Coronary artery (tissue), 2 donors: ENCODE measurements at regions not wholly inside any gene's neighbourhood (a gene's known extent, or its start where the extent isn't known, plus 50 kb on each side); places are given as distances from the start of the nearest gene placed in this dataset.
"Not testable (repeated sequence)": the region's sequence is repeated elsewhere in the genome, so short reads cannot be mapped to it uniquely, and the experiment has no call there.

Experiments
- DNase-seq: peaks from one replicate; pipeline ENCODE4 v3.0.0-alpha.2; 2017; ENCODE audit warnings: low spot score
- H3K27ac ChIP-seq, 2 donors: fragments of 200-600 bp; sonication (generic); one replicate each; pipeline ENCODE4 v1.5.1; 2016 to 2019
- H3K4me3 ChIP-seq: fragments of 200-600 bp; sonication (generic); 2 replicates; pipeline ENCODE4 v1.5.1; 2016; ENCODE audit warnings: mild to moderate bottlenecking, moderate library complexity
- TF ChIP-seq, protein P1 (sequence below): fragments of 200-600 bp; sonication (generic); IDR thresholded peaks from one replicate; pipeline ENCODE4 v1.5.1; 2019; ENCODE audit warnings: antibody characterized with exemption

DNA sequence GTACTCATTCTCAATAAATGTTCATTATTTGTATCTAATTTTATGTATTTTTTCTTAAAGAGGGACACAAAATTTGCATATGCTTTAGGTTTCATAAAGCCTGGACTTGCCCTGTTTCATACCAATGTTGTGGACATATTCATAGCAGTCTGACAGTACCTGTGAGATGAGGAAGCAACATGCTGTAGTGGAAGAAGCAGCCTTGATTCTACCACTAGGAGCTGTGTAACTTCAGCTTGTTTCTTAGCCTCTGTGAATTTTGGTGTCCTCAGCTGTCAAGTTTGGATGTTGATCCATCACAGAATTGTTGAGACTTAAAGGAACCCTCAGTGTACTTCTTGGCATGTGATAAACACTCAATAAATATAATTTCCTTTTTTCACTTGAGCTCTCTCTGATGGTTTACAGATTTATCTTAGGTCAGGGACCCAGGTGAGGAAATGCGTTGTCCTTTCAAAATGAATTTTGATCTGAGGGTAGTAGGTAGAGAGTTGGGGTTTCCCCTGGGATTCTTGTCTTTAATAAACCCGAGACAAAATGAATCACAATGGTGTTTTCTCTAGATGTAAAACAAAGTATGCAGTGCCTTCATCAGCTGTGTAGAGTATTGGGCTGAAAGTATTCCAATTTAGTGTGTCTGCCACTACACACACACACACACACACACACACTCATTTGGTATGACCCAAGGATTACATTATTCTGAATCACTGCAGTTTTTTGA, 152.1 kb downstream of the KCNRG start:
- Histone ChIP-seq H3K4me3 (no peak overlapping the region), H3K27ac (no peak overlapping the region)
- TF ChIP-seq, protein P1, sequence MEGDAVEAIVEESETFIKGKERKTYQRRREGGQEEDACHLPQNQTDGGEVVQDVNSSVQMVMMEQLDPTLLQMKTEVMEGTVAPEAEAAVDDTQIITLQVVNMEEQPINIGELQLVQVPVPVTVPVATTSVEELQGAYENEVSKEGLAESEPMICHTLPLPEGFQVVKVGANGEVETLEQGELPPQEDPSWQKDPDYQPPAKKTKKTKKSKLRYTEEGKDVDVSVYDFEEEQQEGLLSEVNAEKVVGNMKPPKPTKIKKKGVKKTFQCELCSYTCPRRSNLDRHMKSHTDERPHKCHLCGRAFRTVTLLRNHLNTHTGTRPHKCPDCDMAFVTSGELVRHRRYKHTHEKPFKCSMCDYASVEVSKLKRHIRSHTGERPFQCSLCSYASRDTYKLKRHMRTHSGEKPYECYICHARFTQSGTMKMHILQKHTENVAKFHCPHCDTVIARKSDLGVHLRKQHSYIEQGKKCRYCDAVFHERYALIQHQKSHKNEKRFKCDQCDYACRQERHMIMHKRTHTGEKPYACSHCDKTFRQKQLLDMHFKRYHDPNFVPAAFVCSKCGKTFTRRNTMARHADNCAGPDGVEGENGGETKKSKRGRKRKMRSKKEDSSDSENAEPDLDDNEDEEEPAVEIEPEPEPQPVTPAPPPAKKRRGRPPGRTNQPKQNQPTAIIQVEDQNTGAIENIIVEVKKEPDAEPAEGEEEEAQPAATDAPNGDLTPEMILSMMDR: no peak
- DNase-seq: no peak

DNA sequence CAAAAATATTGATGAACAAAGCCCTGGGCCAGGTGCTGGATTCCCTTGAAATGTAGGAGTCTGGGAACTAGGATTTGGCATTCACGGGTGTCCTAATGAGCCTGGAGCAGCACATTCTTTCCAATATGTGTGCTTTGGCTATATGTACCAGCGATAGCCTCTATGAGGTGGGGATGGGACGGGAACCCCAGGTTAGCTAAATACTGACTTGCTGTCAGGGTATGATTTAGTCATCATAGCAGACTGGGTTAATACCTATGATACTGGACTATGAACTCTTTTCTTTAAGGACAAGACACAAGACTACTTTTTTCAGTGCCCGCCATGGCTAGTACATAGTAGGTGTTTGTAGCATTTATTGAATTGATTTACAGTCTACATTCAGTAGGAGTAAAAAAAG, 152.7 kb downstream of the KCNRG start:
- DNase-seq: no peak
- TF ChIP-seq, protein P1: no peak
- no peak overlapping the region for H3K27ac ChIP-seq

DNA sequence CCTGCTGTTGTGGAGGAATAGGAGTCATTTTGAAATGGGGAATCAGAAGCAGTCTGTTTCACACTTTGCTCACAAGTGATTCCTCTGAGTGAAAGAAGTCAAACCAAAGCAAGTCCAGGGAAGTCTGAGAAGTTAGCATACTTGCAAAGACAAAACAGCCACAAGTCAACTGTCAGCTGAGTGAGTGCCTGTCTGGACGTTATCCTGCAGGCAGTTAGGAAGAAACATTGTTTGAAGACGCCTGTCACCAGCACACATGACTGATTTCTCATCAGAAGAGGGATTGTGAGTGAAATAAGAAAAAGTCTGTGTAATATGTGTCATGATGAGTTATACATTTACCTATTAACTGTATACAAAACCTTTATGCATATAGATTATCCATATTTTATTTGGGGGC, 153.5 kb downstream of the KCNRG start:
- TF ChIP-seq, protein P1: no peak
- H3K27ac ChIP-seq: no peak overlapping the region
- DNase-seq: no peak
- H3K4me3 ChIP-seq: no peak overlapping the region

More for the DNA sequence above, 152.7 kb downstream of the KCNRG start:
- no peak overlapping the region for H3K4me3 ChIP-seq

DNA sequence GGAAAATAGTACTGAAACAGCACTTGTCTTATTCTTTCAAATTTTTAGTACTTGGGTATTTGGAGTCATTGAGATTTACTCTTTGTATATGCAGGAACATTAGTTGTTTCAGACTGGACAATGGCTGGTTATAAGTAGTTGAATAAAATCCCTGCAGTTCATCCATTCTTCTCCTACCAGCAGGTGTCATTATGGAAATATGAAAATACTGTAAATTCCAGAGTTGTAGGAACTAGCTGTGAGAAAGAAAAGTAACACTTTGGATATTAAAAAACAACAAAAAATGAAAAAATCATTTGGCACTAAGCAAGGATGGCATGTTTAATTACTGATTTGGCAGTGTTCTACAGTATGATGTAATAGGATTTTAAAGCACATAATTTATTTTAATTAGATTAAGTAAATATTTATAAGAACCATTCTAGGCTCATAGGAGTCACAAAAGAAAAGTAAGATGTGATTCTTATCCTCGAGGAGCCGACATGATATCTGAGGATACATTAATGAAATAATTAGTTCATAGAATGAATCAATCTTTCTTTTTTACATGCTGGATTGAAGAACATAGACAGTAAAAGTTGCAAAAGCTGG, 155.3 kb downstream of the KCNRG start:
- TF ChIP-seq, protein P1: no peak
- no peak overlapping the region for H3K4me3 ChIP-seq
- no peak for DNase-seq
- no peak overlapping the region for H3K27ac ChIP-seq

DNA sequence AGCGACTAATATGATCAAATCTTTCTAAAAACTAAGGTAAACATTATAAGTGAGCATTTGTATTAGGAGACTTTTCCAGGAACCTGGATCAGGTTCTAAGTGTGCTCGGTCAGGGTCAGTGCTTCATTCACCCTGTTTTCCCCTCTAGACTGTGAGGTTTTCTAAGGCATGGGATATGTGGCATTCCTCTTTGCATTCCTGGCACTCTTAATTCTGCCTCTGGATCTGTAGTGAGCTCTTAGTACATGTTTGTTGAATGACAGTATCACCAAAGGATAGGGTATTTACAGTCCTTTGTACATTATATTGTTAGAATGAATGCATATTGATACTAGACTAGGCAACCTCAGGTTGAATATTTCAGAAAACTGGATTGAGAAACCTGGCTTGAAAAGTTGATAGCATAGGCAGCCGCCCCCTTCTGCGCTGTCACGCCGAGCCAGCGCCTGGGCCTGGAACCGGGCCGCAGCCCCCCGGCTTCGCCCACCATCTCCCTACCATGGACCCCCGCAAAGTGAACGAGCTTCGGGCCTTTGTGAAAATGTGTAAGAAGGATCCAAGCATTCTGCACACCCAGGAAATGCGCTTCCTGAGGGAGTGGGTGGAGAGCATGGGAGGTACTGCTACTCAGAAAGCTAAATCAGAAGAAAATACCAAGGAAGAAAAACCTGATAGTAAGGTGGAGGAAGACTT, 156.5 kb downstream of the KCNRG start:
- TF ChIP-seq, protein P1: no peak
- no peak overlapping the region for H3K27ac ChIP-seq
- H3K4me3 ChIP-seq: no peak overlapping the region
- DNase-seq: no peak

DNA sequence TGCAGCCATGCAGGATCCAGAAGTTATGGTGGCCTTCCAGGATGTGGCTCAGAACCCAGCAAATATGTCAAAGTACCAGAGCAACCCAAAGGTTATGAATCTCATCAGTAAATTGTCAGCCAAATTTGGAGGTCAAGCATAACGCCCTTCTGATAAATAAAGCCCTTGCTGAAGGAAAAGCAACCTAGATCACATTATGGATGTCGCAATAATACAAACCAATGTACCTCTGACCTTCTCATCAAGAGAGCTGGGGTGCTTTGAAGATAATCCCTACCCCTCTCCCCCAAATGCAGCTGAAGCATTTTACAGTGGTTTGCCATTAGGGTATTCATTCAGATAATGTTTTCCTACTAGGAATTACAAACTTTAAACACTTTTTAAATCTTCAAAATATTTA, 157.8 kb downstream of the KCNRG start:
- not testable (repeated sequence) for H3K4me3 ChIP-seq, DNase-seq, H3K27ac ChIP-seq

DNA sequence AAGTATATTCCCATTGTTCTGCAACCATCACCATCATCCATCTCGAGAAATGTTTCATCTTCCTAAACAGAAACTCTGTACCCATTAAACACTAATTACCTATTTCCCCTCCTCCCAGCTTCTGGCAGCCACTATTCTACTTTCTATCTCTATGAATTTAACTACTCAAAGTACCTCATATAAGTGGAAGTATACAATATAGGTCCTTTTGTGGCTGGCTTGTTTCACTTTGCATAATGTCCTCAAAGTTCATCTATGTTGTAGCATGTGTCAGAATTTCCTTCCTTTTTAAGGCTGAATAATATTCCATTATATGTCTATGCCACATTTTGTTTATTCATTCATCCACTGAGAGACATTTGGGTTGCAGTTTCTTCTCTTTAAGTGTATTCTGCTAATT, 159.4 kb downstream of the KCNRG start:
- Histone ChIP-seq H3K27ac (no peak overlapping the region), H3K4me3 (no peak overlapping the region)
- DNase-seq: no peak
- TF ChIP-seq, protein P1: no peak
